PFSK-1 (cell line): ENCODE measurements at regions not wholly inside any gene's neighbourhood (a gene's known extent, or its start where the extent isn't known, plus 50 kb on each side); places are given as distances from the start of the nearest gene placed in this dataset.

Experiments
- FOXP2 ChIP-seq: optimal IDR thresholded peaks from 2 replicates; pipeline ENCODE3; 2011; ENCODE audit warnings: borderline replicate concordance, control low read depth, inconsistent platforms; ENCODE audit not compliant: insufficient read depth; ENCODE audit errors: extremely low read length, extremely low read depth
- POLR2AphosphoS5 ChIP-seq: IDR thresholded peaks from 2 replicates; pipeline ENCODE4 v1.6.1; 2012; ENCODE audit warnings: low read depth, mild to moderate bottlenecking, control low read depth, low read length, moderate library complexity
- REST ChIP-seq, 2 experiments: IDR thresholded peaks; 2 replicates each; pipeline versions ENCODE4 v1.6.1 to v1.8.0; 2011 to 2012; ENCODE audit warnings: low read depth in 2 of 2, low read length in 2 of 2, control low read depth in 1 of 2, inconsistent platforms in 1 of 2, mild to moderate bottlenecking in 1 of 2, moderate library complexity in 1 of 2; ENCODE audit not compliant: insufficient read depth in 1 of 2
- SIN3A ChIP-seq: IDR thresholded peaks from 2 replicates; pipeline ENCODE4 v1.6.1; 2012; ENCODE audit warnings: mild to moderate bottlenecking, low read length, moderate library complexity, borderline replicate concordance; ENCODE audit not compliant: insufficient read depth
- TAF1 ChIP-seq: IDR thresholded peaks from 2 replicates; pipeline ENCODE4 v1.6.1; 2012; ENCODE audit warnings: low read length, control low read depth, borderline replicate concordance; ENCODE audit not compliant: insufficient read depth

DNA sequence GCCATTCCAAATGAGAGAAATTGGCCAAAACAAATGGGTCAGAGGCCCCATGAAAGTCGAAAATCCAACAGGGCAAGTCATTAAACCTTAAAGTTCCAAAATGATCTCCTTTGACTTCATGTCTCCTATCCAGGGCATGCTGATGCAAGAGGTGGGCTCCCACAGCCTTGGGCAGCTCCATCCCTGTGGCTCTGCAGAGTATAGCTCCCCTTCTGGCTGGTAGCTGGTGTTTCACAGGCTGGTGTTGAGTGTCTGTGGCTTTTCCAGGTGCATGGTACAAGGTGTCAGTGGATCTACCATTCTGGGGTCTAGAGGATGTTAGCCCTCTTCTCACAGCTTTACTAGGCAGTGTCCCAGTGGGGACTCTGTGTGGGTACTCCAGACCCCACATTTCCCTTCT is 115.2 kb upstream of the LAMA2 start:
- no peak for TF ChIP-seq POLR2AphosphoS5
- no peak for TF ChIP-seq REST (IDR thresholded peaks at IDR 0.05; ENCODE audit: insufficient read depth in 1 of 2, low read depth in 2 of 2, low read length in 2 of 2)
- no peak for TF ChIP-seq TAF1
- TF ChIP-seq SIN3A: no peak
- TF ChIP-seq FOXP2: no peak

GRCh38 chr6:128767150-128767549 is 115.8 kb upstream of the LAMA2 start:
- TF ChIP-seq TAF1 (no peak), FOXP2 (no peak), REST (IDR thresholded peaks at IDR 0.05; ENCODE audit: insufficient read depth in 1 of 2, low read depth in 2 of 2, low read length in 2 of 2) (no peak), SIN3A (no peak), POLR2AphosphoS5 (no peak)

DNA sequence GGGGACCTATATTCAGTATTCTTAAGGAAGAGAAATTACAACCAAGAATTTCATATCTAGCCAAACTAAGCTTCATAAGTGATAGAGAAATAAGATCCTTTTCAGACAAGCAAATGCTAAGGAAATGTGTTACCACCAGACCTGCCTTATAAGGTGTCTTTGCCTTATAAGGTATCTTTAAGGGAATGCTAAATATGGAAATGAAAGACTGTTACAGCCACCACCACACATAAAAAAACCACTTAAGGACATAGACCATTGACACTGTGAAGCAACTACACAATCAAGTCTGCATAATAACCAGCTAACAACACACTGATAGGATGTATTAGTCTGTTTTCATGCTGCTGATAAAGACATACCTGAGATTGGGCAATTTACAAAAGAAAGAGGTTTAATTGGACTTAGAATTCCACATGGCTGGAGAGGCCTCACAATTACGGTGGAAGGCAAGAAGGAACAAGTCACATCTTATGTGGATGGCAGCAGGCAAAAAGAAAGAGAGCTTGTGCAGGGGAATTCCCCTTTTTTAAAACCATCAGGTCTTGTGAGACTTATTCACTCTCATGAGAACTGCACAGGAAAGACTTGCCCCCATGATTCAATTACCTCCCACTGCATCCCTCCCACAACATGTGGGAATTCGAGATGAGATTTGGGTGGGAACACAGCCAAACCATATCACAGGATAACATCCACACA is 119.2 kb upstream of the LAMA2 start:
- no peak for TF ChIP-seq TAF1
- no peak for TF ChIP-seq FOXP2
- TF ChIP-seq POLR2AphosphoS5: no peak
- no peak for TF ChIP-seq SIN3A
- TF ChIP-seq REST (IDR thresholded peaks at IDR 0.05; ENCODE audit: insufficient read depth in 1 of 2, low read depth in 2 of 2, low read length in 2 of 2): no peak

DNA sequence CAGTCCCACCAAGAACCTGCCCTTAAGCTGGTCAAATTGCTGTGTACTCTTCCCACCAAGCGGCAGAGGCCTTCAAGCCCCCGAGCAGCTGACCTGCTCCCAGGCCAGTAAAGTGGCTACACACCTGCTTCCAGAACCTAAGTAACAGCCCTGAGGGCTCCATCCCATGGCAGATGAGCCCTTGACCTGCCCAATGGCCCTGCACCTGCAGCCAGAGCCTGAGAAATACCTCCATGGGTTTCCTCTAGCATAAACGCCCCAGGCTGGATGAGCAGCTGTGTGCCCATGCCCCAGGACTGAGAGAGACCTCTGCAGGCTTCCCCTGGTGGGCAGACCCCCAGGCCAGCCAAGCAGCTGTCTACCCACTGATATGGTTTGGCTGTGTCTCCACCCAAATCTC is 123.0 kb upstream of the LAMA2 start:
- no peak for TF ChIP-seq TAF1
- no peak for TF ChIP-seq FOXP2
- no peak for TF ChIP-seq REST (IDR thresholded peaks at IDR 0.05; ENCODE audit: insufficient read depth in 1 of 2, low read depth in 2 of 2, low read length in 2 of 2)
- TF ChIP-seq SIN3A: no peak
- TF ChIP-seq POLR2AphosphoS5: no peak

DNA sequence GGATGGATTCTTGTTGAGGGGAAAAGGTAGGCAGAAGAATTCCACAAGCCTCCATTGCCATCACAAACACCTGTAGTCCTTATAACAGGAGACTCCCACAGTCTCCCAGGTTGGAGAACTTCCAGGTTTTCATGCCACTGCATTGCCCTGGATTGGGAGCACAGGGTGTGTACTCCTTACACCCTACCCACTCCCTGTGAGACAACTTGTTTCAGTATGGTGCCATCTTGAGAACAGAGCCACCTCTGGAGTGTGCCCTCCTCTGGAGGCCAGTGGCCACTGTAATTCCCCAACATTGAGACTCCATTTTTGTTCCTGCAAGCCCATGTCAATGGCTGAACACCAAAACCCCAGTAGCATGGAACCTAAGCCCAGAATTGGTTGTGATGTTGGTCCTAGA is 123.5 kb upstream of the LAMA2 start:
- TF ChIP-seq POLR2AphosphoS5 (no peak), SIN3A (no peak), REST (IDR thresholded peaks at IDR 0.05; ENCODE audit: insufficient read depth in 1 of 2, low read depth in 2 of 2, low read length in 2 of 2) (no peak), TAF1 (no peak), FOXP2 (no peak)
